ENCODE measurements at regions not wholly inside any gene's neighbourhood (a gene's known extent, or its start where the extent isn't known, plus 50 kb on each side); places are given as distances from the start of the nearest gene placed in this dataset.

DNA sequence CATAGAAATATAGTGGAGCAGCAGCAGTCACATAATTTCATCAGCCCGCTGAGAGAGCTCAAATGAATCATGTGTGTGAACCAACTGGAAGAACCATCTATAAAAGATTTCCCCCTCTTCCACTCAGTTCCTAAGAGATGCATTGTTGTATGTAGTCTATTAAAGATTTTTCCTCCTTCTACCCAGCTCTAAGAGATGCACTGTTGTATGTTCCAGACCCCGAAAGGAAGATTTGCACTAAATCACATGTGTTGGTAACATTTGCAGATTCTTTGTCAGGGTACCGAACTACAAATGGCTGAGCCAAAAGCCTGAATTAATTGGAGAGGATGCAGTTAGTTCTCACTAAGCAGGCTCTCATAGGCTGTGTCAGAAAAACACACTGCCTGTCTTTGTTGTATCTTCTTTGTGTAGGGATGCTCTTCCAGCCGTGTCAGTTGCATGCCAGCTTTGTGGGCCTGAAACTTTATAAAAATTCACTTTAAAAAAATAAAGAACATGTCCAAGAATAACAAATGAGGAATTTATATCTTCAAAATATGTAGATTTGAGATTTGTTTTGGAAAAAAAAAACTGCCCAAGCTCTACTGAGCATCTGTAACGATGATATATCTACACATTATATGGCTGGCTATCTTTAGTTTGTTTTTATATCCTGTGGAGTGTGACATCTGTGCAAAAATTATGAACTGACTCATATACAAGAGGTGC lies 223.1 kb downstream of the MZT1 start:
- TF ChIP-seq POLR2AphosphoS5 (IDR thresholded peaks at IDR 0.05; ENCODE audit: low read depth, low read length) = no peak
- TF ChIP-seq POLR2A (IDR thresholded peaks at IDR 0.05; ENCODE audit: low read depth, low read length) = no peak
